Gastrocnemius medialis (tissue), 4 donors: ENCODE measurements at regions not wholly inside any gene's neighbourhood (a gene's known extent, or its start where the extent isn't known, plus 50 kb on each side); places are given as distances from the start of the nearest gene placed in this dataset.

Experiments
- CTCF ChIP-seq, 5 experiments: fragments of 450-650 bp in 3 of 5; fragments of 200-600 bp in 2 of 5; sonication (generic) in 2 of 5; IDR thresholded peaks in 4 of 5; conservative IDR thresholded peaks in 1 of 5; 1 replicate in 4 of 5; 2 replicates in 1 of 5; pipeline ENCODE4 v1.5.1; 2016 to 2019; ENCODE audit warnings: antibody characterized with exemption in 5 of 5, mild to moderate bottlenecking in 3 of 5, moderate library complexity in 3 of 5
- POLR2A ChIP-seq, 2 donors: fragments of 450-650 bp; IDR thresholded peaks; one replicate each; pipeline ENCODE4 v1.6.1; 2017; ENCODE audit warnings: antibody characterized with exemption in 2 of 2, mild to moderate bottlenecking in 2 of 2, moderate library complexity in 2 of 2

- TF ChIP-seq CTCF (IDR thresholded peaks at IDR 0.05 in 4 of 5, conservative IDR thresholded peaks at IDR 0.05 in 1 of 5) (no peak), POLR2A (IDR thresholded peaks at IDR 0.05) (no peak)
Measured at GRCh38 chr10:32142646-32143045, 86.4 kb upstream of the KIF5B start.
